MV-4-11 (cell line): ENCODE measurements at regions not wholly inside any gene's neighbourhood (a gene's known extent, or its start where the extent isn't known, plus 50 kb on each side); places are given as distances from the start of the nearest gene placed in this dataset.

ENCODE experiments used
- DNase-seq: peaks from one replicate; lab custom pipeline; 2025; lab: John Stamatoyannopoulos, UW

GRCh38 chr22:48559647-48560388 lies 1267.9 kb downstream of the BRD1 start:
- DNase-seq: no peak

GRCh38 chr22:48558606-48559402 lies 1268.9 kb downstream of the BRD1 start:
- no peak for DNase-seq

DNA sequence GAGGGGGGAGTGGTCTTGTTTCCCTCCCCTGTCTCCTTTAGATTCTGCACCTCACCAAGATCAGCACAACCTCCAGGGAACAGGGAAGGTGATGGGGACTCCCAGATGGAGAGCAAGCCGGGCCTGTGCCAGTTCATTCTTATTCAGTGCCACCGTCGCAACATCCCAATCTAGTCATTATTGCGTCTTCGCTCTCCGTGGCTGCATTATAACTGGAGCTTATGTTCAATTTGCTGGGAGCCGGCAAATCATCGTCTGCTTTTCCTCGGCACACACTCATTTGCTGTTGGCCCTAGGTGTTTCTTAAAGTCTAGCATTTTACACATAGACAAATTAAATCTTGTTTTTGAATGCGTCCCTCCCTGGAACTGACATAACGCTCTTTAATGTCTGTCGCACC lies 1269.7 kb downstream of the BRD1 start:
- DNase-seq: no peak

DNA sequence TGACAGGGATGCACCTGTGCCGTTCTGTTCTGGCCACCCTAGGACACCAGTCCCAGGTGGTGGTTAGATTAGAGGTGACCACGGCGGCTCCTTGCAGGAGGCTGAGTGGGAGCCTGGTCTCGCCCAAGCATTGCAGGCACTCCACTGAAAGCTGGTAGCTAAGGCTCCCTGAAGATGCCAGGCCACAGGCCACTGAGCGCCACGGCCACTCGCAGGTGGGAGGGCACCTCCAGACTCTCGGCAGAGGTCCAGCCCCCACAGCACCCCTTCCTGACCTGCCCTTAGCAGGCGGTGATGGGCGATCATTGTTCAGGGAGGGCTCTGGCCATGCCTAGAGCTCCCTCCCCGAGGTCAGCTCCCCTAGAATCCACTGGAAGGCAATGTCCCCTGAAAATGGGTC lies 1270.2 kb downstream of the BRD1 start:
- DNase-seq: no peak

DNA sequence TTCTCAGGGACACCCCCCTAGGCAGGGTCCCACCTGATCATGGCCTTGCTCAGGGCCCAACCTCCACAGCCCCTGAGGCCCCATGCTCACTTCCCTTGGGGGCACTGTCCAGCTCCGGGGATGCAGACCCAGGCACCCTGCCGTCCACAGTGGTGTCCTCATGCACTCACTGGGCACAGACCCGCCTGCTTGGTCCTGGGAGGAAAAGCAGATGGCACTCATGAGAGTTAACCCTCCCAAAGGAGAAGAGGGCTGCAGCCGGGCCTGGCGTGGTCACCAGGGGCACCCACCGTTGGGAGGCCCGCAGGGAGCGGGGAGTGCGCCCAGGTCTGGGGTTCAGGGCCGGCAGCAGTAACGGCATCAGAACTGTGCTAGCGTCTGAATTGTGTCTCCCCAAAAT lies 1270.9 kb downstream of the BRD1 start:
- DNase-seq: no peak

DNA sequence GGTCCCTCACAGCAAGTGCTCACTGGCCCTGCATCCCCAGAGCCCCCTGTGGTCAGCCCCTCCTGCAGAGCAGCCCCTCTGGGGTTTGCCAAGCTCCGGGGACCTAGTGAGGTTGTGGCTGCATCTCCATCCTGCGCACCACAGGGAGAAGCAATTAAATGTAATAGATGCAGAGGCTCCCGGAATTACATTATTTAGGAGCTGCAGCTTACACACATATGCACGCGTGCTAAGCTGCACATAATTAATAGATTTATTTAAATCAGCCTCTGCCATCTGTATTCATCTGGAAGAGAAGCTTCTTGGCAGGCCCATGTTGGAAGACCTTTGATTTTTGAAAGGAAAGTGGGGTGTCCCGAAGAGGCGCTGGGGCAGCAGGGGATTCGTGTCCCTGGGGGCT lies 1271.5 kb downstream of the BRD1 start:
- no peak for DNase-seq

DNA sequence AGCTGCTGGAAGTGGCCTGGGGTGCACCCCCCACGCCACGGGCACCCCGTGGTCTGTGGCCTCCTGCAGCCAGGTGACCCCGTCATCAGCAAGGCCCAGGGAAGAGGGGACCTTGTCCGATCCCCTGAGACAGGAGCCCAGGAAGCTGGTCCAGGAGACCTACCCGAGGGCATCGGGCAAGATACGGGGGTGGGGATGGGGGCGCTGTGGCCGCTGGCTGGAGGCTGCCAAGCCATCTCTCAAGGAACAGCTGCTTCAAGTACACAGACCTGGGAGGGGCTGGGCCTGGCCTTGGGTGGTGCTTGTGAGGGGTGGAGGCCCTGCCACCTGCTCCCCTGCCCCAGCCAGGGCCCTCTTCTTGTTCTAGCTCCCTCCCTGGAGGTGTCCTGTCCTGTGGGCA lies 1272.1 kb downstream of the BRD1 start:
- DNase-seq: no peak

GRCh38 chr22:48554893-48555572 lies 1272.6 kb downstream of the BRD1 start:
- no peak for DNase-seq

DNA sequence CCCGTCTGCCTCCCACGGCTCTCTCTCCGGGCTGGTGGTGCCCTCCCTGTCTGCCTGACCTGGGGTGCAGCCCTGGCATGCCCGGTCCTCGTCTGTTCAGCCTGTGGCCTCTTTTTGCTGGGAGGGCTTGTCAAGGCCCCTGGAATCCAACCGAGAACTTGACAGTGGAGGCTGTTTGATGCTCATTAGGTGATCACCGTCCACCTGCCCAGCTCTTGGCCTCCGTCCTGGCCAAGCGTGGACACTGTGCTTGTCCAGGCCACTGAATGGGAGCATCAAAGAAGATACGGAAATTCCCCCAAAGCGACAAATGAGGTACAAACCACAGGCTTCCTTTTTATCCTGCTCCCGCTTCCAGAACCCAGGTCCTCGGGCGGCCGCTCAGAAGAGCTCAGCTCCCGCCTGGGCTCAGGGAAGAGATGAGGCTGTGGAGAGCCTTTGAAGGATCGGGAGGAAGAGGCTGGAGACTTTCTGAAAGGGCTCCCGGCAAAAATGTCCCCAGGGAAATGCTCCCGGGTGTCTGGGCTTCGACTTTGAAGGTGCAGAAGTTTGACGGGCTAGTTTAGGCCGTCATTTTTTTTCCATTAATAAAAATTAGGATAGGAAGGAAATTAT lies 1273.9 kb downstream of the BRD1 start:
- no peak for DNase-seq

- DNase-seq: no peak
Measured at GRCh38 chr22:48553119-48553518, 1274.6 kb downstream of the BRD1 start.

GRCh38 chr22:48551716-48552268 lies 1275.9 kb downstream of the BRD1 start:
- DNase-seq: no peak

- no peak for DNase-seq
Measured at GRCh38 chr22:48551061-48551460, 1276.6 kb downstream of the BRD1 start.

DNA sequence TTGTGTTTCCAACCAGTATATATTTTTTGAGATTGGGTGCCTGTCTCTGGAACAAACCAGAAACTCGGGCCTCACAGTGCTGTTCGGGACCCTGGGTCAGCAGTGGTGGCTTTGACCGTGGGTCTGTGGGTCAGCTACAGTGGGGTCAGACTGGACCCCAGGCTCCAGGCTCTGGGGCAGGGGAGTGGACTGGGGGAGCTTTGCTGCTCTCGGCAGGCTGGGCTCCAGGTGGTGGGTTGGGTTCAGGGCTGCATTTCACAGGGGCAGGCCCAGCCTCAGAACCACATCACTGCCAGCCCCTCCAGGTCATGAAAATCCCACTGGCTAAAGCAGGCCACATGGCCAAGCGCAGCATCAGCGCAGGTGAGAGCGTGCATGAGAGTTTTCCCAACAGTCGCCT lies 1279.3 kb downstream of the BRD1 start:
- DNase-seq: no peak

- DNase-seq: no peak
Measured at GRCh38 chr22:48547971-48548370, 1279.7 kb downstream of the BRD1 start.

DNA sequence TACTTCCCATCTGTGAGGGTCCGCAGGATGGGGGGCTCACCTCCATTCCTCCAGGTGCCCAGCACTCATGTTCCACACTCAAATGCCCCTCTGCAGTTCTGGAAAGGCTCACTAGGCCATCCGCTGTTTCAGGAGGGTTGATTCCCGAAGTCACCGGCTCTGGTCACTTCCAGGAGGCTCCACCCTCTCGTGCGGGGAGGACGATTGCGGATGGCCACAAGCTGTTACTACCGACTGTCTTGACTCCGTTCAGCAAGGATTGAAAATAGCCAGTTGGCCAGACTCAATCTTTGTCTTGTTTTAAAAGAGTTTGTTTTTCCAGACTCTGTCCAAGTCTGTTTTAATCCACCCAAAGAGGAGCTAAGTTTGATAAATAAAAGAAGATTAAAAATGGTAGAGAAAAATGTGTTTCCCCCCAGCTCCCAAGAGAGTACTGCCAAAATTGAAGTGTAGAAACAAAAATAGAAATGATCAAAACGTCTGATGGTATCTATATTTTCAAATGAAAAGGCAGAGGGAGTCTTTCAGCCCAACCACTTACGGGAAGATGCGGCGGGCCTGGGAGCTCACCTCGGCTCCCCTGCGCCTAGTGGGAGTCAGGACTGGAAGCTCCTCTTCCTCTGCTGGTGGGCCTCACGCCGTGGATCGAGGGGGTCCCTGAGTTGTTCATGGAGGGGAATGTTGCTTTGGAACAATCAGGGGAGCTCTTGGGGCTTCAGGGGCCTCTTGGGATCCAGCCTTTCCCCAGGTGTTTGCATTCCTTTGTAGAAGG lies 1280.8 kb downstream of the BRD1 start:
- DNase-seq: no peak

- no peak for DNase-seq
Measured at GRCh38 chr22:48545987-48546386, 1281.7 kb downstream of the BRD1 start.

GRCh38 chr22:48541401-48542098 lies 1286.1 kb downstream of the BRD1 start:
- no peak for DNase-seq

- no peak for DNase-seq
Measured at GRCh38 chr22:48539261-48539660, 1288.4 kb downstream of the BRD1 start.

DNA sequence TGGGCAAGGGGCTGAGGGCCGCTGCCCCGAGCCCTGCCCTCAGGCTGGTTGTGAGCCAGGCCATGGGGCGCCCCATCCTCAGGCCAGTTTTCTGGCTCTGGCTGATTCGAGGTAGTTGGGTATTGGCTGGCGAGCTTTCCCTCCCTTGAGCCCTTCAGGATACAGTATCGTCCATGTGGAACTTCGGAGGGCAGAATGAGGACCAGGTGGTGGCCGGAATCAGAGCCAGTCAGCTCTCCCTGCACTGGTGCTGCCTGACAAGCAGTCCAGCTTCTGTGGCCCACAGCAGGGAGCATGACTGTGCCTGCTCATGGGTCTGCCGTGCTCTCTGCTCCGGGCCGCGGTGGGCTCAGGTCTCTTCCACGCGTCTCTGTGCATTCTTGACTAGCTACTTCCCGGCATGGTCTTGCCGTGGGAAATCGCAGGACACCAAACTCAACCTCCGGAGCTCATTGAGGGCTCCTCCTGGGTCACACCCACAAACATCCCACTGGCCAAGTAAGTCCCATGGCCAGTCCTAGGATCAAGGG lies 1289.3 kb downstream of the BRD1 start:
- no peak for DNase-seq

GRCh38 chr22:48537343-48537680 lies 1290.4 kb downstream of the BRD1 start:
- no peak for DNase-seq
